ENCODE measurements at regions not wholly inside any gene's neighbourhood (a gene's known extent, or its start where the extent isn't known, plus 50 kb on each side); places are given as distances from the start of the nearest gene placed in this dataset.

DNA sequence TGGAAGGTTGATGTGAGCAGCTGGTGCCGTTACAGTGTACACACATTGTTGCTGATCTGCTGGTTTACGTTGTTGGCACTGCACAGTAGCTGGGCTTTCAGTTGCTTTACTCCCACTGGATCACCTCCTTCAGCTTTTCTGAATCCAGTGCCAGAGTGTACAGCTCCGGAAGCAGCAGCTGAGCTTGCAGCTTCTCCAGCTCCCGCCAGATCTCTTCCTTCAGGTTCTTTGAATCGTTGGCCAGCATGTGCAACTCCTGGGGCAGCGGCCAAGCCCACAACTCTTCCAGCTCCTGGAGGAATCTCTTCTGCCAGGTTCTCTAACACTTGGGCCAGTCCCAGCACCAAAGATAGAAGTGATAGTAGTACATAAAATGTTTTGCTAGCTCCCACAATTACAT is 149.7 kb upstream of the RRP15 start:
- no peak for TF ChIP-seq EZH2 (IDR thresholded peaks at IDR 0.05; ENCODE audit: low read depth)
- TF ChIP-seq, protein P1, sequence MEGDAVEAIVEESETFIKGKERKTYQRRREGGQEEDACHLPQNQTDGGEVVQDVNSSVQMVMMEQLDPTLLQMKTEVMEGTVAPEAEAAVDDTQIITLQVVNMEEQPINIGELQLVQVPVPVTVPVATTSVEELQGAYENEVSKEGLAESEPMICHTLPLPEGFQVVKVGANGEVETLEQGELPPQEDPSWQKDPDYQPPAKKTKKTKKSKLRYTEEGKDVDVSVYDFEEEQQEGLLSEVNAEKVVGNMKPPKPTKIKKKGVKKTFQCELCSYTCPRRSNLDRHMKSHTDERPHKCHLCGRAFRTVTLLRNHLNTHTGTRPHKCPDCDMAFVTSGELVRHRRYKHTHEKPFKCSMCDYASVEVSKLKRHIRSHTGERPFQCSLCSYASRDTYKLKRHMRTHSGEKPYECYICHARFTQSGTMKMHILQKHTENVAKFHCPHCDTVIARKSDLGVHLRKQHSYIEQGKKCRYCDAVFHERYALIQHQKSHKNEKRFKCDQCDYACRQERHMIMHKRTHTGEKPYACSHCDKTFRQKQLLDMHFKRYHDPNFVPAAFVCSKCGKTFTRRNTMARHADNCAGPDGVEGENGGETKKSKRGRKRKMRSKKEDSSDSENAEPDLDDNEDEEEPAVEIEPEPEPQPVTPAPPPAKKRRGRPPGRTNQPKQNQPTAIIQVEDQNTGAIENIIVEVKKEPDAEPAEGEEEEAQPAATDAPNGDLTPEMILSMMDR (conservative IDR thresholded peaks at IDR 0.05) = no peak

Data from PC-9 (cell line).